ENCODE measurements at regions not wholly inside any gene's neighbourhood (a gene's known extent, or its start where the extent isn't known, plus 50 kb on each side); places are given as distances from the start of the nearest gene placed in this dataset.

DNA sequence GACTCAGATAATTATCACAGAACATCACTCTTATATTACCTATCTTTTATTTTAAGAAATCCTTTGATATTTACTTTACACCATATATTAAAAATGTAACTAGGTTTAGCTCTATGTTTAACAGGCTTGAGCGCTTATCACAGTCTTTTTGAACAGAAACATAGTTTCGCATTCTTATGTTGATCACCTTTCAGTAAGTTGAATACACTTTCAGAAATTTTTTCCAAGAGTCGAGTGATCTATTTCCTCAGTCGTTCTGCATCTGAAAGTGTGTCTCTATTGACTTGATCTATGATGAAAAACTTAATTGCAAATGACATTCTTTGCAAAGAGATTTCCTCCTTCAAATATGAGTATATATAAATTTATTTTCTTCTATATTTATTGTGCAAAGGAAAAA lies 516.6 kb upstream of the KCNMB2 start:
- Histone ChIP-seq H3K27me3 (replicated peaks; ENCODE audit: insufficient read depth, low read depth, low read length, poor library complexity) (no peaks in the 10 kb centered on the region), H3K27ac (ENCODE audit: low read depth, low read length, poor library complexity, severe bottlenecking) (no peak overlapping the region), H3K9me3 (ENCODE audit: low read depth, low read length, poor library complexity, severe bottlenecking) (no peaks in the 10 kb centered on the region), H3K36me3 (ENCODE audit: insufficient read depth, low read length, poor library complexity, severe bottlenecking) (no peaks in the 10 kb centered on the region), H3K4me3 (ENCODE audit: low read depth, low read length, poor library complexity, severe bottlenecking) (no peak overlapping the region), H3K4me1 (ENCODE audit: insufficient read depth, low read length, poor library complexity, severe bottlenecking) (no peaks in the 10 kb centered on the region)
- DNase-seq (ENCODE audit: low spot score) = no peak
- CTCF ChIA-PET = no interaction called here
- intact Hi-C loops (cut with micrococcal nuclease; ENCODE audit: unreplicated experiment) = no loop called here
- no peak for TF ChIP-seq EZH2 (IDR thresholded peaks at IDR 0.05; ENCODE audit: borderline replicate concordance, low read depth, low read length, poor library complexity, severe bottlenecking)
- TF ChIP-seq, protein P1, sequence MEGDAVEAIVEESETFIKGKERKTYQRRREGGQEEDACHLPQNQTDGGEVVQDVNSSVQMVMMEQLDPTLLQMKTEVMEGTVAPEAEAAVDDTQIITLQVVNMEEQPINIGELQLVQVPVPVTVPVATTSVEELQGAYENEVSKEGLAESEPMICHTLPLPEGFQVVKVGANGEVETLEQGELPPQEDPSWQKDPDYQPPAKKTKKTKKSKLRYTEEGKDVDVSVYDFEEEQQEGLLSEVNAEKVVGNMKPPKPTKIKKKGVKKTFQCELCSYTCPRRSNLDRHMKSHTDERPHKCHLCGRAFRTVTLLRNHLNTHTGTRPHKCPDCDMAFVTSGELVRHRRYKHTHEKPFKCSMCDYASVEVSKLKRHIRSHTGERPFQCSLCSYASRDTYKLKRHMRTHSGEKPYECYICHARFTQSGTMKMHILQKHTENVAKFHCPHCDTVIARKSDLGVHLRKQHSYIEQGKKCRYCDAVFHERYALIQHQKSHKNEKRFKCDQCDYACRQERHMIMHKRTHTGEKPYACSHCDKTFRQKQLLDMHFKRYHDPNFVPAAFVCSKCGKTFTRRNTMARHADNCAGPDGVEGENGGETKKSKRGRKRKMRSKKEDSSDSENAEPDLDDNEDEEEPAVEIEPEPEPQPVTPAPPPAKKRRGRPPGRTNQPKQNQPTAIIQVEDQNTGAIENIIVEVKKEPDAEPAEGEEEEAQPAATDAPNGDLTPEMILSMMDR (conservative IDR thresholded peaks at IDR 0.05; ENCODE audit: low read depth, low read length) = no peak
- BruUV-seq (replicated peaks) = no TSS peak
- POLR2A ChIA-PET (ENCODE audit: low non-redundant PET) = no interaction called here

DNA sequence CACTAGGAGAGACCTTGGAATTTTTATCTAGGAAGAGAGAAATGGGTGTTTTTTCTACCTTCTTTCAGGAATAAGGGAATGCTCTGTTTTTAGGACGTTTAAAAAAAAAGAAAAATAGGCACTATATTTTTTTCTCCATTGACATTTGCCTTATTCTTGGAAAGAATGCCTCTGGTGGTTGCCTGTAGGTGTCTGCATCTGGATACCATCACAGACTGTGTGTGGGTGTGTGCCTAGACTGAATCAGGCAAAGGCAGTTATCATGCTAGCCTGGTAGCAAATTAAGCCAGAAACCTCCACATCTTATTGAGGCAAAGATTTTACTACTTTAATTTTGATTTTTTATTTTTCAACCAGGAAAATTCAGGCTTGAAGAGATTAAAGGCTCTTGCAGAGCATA lies 513.6 kb upstream of the KCNMB2 start:
- no peak for DNase-seq (ENCODE audit: low spot score)
- BruUV-seq (replicated peaks) = no TSS peak
- ChIA-PET POLR2A (ENCODE audit: low non-redundant PET) (no interaction called here), CTCF (no interaction called here)
- no peaks in the 10 kb centered on the region for H3K9me3 ChIP-seq (ENCODE audit: low read depth, low read length, poor library complexity, severe bottlenecking)
- H3K4me1 ChIP-seq (ENCODE audit: insufficient read depth, low read length, poor library complexity, severe bottlenecking) = no peaks in the 10 kb centered on the region
- no peak overlapping the region for H3K4me3 ChIP-seq (ENCODE audit: low read depth, low read length, poor library complexity, severe bottlenecking)
- intact Hi-C loops (cut with micrococcal nuclease; ENCODE audit: unreplicated experiment) = no loop called here
- H3K27me3 ChIP-seq (replicated peaks; ENCODE audit: insufficient read depth, low read depth, low read length, poor library complexity) = no peaks in the 10 kb centered on the region
- TF ChIP-seq, protein P1 (conservative IDR thresholded peaks at IDR 0.05; ENCODE audit: low read depth, low read length) = no peak
- TF ChIP-seq EZH2 (IDR thresholded peaks at IDR 0.05; ENCODE audit: borderline replicate concordance, low read depth, low read length, poor library complexity, severe bottlenecking) = no peak
- no peaks in the 10 kb centered on the region for H3K36me3 ChIP-seq (ENCODE audit: insufficient read depth, low read length, poor library complexity, severe bottlenecking)
- no peak overlapping the region for H3K27ac ChIP-seq (ENCODE audit: low read depth, low read length, poor library complexity, severe bottlenecking)

DNA sequence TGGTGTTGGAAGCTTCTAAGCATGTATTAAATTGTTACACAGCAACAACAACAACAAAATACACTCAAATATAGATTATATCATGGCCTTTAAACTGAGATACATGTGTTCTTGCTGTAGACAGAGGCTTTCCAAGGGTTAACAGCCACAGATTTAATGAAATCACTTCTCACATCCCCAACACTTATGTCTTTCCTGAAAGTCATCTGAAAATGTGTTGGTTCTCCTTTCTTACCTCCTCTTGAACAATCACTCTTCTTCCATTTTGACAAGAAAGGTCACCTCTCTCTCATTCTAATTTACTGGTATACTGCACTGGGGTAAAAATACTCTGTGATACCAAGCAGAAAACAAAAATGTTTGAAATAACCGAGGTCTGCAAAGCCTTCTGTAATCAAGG lies 507.3 kb upstream of the KCNMB2 start:
- H3K4me1 ChIP-seq (ENCODE audit: insufficient read depth, low read length, poor library complexity, severe bottlenecking) = no peaks in the 10 kb centered on the region
- no peak for DNase-seq (ENCODE audit: low spot score)
- H3K27me3 ChIP-seq (replicated peaks; ENCODE audit: insufficient read depth, low read depth, low read length, poor library complexity) = no peaks in the 10 kb centered on the region
- CTCF ChIA-PET = no interaction called here
- no peaks in the 10 kb centered on the region for H3K36me3 ChIP-seq (ENCODE audit: insufficient read depth, low read length, poor library complexity, severe bottlenecking)
- intact Hi-C loops (cut with micrococcal nuclease; ENCODE audit: unreplicated experiment) = no loop called here
- POLR2A ChIA-PET (ENCODE audit: low non-redundant PET) = no interaction called here
- no peak overlapping the region for H3K4me3 ChIP-seq (ENCODE audit: low read depth, low read length, poor library complexity, severe bottlenecking)
- no peak overlapping the region for H3K27ac ChIP-seq (ENCODE audit: low read depth, low read length, poor library complexity, severe bottlenecking)
- TF ChIP-seq, protein P1 (conservative IDR thresholded peaks at IDR 0.05; ENCODE audit: low read depth, low read length) = no peak
- no peak for TF ChIP-seq EZH2 (IDR thresholded peaks at IDR 0.05; ENCODE audit: borderline replicate concordance, low read depth, low read length, poor library complexity, severe bottlenecking)
- no TSS peak for BruUV-seq (replicated peaks)
- no peaks in the 10 kb centered on the region for H3K9me3 ChIP-seq (ENCODE audit: low read depth, low read length, poor library complexity, severe bottlenecking)

Measured in A673 (cell line).